GM18502 (cell line): ENCODE measurements at regions not wholly inside any gene's neighbourhood (a gene's known extent, or its start where the extent isn't known, plus 50 kb on each side); places are given as distances from the start of the nearest gene placed in this dataset.
"Not testable (repeated sequence)": the region's sequence is repeated elsewhere in the genome, so short reads cannot be mapped to it uniquely, and the experiment has no call there.

Experiments
- ATAC-seq: cut with Tn5 transposase; IDR thresholded peaks from one replicate; pipeline ENCODE4 v1.9.1; 2021; ENCODE audit warnings: mild to moderate bottlenecking; ENCODE audit not compliant: unreplicated experiment, poor library complexity

GRCh38 chr18:42365591-42365990, 410.6 kb downstream of the PIK3C3 start:
- no peak for ATAC-seq

DNA sequence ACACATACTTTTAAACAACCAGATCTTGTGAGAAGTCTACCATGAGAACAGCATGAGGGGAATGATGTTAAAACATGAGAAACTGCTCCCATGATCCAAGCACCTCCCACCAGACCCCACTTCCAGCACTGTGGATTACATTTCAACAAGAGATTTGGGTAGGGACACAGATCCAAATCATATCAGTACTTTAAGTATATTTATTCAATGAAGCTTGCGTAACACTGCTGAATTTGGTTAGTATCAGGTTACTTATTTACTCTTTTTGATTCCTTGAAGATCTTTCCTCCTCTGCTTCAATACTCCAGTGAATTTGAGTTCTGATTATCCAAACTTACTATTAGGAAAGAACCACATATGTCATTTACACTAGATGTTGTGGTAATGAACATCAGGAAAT, 418.6 kb downstream of the PIK3C3 start:
- ATAC-seq, result no peak

DNA sequence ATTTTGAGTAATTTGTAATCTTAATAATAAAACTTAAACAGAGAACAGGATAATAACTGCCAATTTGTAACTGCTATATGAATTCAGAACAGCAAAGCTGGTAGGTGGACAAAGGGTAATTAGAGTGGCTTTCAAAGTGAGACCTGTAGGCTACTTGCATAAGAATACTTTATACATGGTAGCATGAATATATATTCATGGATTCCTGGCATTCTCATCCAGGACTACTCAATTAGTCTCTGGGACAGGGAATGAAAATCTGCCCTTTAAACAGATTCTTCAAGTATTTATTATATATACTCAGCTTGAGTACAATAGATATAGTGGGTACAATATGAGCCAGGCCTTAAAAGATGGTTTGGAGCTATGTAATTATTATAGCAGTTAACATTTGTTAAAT, 419.9 kb downstream of the PIK3C3 start:
- ATAC-seq, result no peak

GRCh38 chr18:42378854-42379253, 423.8 kb downstream of the PIK3C3 start:
- ATAC-seq, result not testable (repeated sequence)

DNA sequence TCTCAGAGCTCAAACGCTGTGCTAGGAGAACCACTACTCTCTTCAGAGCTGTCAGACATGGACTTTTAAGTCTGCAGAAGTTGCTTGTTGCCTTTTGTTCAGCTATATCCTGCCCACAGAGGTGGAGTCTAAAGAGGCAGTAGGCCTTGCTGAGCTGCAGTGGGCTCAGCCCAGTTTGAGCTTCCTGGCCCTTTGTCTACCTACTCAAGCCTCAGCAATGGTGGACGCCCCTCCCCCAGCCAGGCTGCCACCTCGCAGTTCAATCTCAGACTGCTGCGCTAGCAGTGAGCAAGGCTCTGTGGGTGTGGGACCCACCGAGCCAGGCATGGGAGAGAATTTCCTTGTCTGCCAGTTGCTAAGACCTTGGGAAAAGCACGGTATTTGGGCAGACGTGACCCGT, 426.2 kb downstream of the PIK3C3 start:
- not testable (repeated sequence) for ATAC-seq

DNA sequence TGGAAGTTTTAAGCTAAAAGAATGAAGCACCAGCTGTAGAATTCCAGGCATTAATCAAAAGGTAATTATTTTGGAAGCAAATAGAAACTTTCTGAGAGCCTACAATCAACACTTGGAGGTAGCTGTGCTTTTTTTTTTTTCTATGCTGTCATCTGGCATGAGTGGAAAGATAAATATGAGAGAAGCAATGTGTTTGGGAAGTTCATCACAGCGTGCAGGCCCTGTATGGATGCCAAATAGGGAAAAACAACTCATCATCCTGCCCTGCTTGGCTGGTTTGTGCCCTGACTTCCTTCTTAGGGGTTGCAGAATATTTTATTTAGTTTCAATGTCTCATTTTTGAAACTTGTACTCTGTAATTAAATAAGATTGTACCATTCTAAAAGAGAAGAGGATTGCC, 437.4 kb downstream of the PIK3C3 start:
- ATAC-seq, result no peak

- ATAC-seq, result no peak
Measured at GRCh38 chr18:42392926-42393325, 437.9 kb downstream of the PIK3C3 start.

GRCh38 chr18:42394238-42394637, 439.2 kb downstream of the PIK3C3 start:
- no peak for ATAC-seq

GRCh38 chr18:42401131-42401673, 446.2 kb downstream of the PIK3C3 start:
- no peak for ATAC-seq

DNA sequence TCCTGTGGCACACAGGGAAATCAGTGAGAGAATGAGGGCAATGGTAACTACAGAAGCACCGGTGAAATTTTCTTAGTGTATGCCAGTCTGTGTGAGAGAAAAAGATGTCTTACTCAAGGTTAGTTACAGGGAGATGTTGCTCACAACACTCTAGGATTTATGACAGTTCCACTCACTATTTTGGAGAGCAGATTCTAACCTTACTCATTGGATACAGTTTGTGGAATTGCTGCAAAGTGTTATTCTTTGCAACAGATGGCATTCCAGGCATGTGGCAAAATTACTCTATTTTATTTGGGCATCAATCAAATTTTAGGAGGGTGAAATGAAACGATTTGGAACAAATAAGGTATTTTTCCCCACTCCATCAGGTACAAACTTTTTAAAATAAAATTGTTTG, 449.1 kb downstream of the PIK3C3 start:
- ATAC-seq, result no peak

DNA sequence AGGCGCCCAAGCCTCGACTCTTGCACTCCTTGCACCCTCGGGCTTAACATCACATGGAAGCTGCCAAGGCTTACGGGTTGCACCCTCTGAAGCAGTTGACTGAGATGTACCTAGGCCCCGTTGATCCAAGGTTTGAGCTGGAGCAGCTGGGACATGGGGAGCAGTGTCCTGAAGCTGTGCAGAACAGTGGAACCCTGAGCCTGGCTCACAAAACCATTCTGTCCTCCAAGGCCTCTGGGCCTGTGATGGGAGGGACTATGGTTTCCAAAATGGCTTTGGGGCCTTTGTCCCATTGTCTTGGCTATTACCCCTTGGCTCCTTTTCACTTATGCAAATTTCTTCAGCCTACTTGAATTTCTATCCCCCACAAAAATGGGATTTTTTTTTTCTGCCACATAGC, 454.0 kb downstream of the PIK3C3 start:
- ATAC-seq, result no peak

GRCh38 chr18:42412281-42412680, 457.2 kb downstream of the PIK3C3 start:
- no peak for ATAC-seq

GRCh38 chr18:42412896-42413295, 457.9 kb downstream of the PIK3C3 start:
- ATAC-seq, result no peak

DNA sequence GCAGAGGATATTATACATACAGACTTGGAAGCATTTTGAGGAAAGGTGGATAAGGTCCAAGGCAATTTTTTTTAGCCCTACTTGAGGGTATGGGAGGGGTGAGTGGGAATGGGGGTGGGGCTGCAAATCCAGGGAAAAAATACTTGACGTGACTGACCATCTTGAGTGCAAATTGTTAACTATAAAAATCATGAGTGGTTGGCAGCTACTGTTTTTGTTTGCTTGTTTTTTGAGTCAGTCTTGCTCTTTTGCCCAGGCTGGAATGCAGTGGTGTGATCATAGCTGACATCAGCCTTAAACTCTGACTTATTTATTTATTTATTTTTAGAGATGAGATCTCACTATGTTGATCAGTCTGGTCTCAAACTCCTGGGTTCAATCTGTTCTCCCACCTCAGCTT, 458.8 kb downstream of the PIK3C3 start:
- no peak for ATAC-seq

DNA sequence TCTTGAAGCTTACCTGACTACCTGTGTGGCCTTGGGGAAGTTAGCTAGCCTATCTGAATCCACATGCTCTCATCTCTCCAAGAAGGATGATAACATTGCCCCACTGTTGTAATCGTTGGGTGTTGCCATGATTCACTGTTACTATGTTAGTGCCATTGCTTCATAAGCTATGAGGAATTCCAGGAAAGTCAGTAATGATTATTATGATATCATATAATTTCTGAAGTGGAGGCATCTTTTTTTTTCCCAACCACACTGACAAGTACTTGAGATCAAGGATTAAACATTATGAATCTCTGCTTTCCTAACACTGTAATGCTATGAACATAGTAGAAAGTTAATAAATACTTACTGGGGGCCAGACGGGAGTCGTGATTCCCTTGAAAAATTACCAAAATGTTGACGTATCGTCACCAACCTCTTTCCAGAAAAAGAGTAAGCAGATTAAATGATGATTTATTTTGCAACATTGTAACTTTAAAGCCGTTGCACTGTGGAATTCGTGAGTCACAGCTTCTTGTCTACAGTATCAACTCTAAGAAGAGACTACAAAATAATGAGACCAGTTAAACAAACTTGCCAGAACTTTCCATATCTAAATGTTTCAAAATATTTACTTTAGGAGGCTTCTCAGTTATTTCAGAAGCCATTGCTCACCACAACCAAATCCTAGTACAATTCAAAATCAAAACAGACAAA, 459.9 kb downstream of the PIK3C3 start:
- no peak for ATAC-seq

- no peak for ATAC-seq
Measured at GRCh38 chr18:42417189-42417588, 462.2 kb downstream of the PIK3C3 start.

- ATAC-seq, result no peak
Measured at GRCh38 chr18:42418121-42418520, 463.1 kb downstream of the PIK3C3 start.

DNA sequence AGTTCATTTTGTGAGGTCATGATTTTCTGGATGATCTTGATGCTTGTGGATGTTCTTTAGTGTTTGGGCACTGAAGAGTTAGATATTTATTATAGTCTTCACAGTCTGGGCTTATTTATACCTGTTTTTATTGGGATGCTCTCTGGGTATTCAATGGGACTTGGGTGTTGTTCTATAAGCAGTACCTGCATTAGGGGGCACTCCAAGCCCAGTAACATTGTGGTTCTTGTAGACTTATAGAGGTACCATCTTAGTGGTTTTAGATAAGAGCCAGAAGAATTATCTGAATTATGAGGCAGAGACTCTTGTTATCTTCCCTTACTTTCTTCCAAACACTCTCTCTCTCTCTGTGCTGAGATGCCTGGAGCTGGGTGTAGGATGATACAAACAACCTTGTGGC, 470.0 kb downstream of the PIK3C3 start:
- no peak for ATAC-seq

DNA sequence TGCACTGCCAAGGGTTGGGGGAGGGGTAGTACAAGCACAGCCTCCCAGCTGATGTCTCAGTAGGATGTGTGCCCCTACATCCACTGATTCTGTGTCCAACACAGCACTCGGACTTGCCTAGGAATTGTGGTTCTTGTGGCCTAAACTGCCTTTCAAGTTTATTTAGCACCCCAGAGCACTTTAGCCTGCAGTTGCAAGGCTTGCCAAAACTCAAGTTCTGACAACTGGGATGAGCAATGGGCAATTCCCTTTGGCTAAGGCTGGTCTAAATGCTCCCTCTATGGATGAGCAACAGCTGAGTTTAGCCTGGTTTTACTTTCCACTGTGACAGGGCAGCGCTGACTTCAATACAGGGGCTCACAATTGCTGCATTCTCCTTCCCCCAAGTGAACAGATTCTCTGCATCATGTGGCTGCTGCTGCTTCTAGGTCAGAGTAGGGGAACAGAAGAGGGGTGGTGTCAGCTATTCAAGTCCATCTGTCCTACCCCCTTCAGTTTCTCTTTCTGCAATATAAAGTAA, 471.5 kb downstream of the PIK3C3 start:
- ATAC-seq, result no peak

DNA sequence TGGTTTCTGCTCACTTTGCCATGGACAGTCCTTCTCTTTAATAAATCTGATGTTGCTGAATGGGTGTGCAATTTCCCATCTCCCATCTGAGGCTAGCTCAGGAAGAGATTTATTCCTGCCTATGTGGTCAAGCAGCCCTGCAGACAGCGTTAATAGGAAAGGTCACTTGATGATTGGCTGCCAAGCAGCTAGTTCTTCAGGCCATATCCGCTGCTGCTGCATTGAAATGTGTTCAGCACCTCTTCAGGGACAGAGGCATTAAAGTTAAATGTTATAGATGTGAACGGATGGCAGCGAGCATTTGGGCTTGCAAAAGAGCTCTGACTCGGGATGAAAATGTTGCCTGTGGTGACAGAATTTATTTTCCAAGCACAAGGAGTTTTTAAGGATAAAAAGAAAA, 474.2 kb downstream of the PIK3C3 start:
- ATAC-seq, result no peak

DNA sequence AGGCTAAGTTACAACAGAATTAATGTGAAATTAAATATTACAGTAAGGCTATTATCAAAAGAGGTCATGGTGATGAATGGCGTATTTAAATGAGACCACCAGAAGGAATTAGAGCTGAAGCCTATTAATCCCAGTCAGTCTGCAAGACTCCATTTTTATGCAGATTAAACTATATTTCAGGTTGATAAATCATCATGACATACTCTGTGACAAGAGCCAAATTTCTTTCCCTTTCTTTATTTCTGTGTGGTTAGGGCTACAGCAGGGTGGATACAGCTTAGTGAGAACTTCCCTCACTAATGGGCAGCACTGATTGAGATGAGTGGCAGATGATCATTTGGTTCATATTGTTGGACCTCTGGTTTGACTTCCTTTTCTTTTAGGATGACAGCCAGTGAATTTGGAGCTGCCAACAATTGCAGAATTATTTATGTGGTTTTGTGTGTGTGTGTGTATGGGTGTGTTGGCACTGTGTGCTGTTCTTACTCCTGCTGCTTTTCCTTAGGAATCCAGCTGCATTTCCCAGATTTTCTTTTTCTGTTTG, 481.3 kb downstream of the PIK3C3 start:
- no peak for ATAC-seq

GRCh38 chr18:42437001-42437400, 482.0 kb downstream of the PIK3C3 start:
- no peak for ATAC-seq
